ENCODE measurements at regions not wholly inside any gene's neighbourhood (a gene's known extent, or its start where the extent isn't known, plus 50 kb on each side); places are given as distances from the start of the nearest gene placed in this dataset.
A peak's percentile ranks its signal among the peaks of the same experiment; 100 is the strongest.

- Mint-ChIP-seq H3K4me3 (no peak overlapping the region), H3K27ac (no peak overlapping the region), H3K9me3 (peaks cover 3% of the 10 kb centered on the region), H3K27me3 (no peaks in the 10 kb centered on the region), H3K36me3 (no peaks in the 10 kb centered on the region), H3K4me1 (no peaks in the 10 kb centered on the region)
- DNase-seq (ENCODE audit: low spot score in 2 of 2) (no peak), ATAC-seq (ENCODE audit: low read depth) (no peak)
Measured at GRCh38 chr10:10198363-10198762, 819.3 kb upstream of the CELF2 start.

DNA sequence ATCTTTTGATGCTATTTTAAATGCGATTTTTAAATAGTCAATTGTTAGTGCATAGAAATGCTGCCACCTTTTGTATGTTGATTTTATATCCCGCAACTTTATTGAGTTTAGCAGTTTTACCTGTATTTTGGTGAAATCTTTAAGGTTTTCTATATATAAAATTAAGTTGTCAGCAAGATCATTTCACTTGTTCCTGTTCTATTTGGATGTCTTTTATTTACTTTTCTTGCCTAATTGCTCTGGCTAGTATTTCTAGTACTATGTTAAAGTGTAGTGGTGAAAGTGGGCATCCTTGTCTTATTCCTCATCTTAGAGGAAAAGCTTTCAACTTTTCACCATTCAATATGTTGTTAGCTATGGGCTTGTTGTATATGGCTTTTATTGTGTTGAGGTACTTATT is 813.3 kb upstream of the CELF2 start:
- no peak overlapping the region for H3K27ac Mint-ChIP-seq
- H3K27me3 Mint-ChIP-seq: no peaks in the 10 kb centered on the region
- DNase-seq (ENCODE audit: low spot score in 2 of 2) (no peak), ATAC-seq (ENCODE audit: low read depth) (no peak)
- H3K4me3 Mint-ChIP-seq: no peak overlapping the region
- no peaks in the 10 kb centered on the region for H3K36me3 Mint-ChIP-seq
- peaks cover 3% of the 10 kb centered on the region for H3K9me3 Mint-ChIP-seq
- H3K4me1 Mint-ChIP-seq: no peaks in the 10 kb centered on the region

DNA sequence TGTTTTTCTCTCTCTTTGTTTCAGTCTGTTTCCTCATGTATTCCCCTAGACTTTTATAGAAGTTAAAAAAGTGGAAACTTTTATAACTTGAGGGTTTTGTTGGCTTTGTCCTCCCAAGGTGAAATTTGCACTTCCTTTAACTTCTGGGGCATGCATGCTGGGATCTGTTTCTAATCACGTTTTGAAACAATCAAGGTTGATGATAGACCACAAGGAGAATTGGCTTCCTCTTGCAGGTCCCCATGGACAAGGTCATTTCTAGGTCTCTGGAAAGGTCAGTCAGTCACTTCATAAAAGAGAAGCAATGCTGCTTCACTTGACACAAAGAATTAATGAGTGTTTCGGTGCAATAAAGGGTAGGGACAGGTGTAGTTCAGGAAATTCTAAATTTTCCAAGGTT is 811.8 kb upstream of the CELF2 start:
- ATAC-seq (ENCODE audit: low read depth): no peak
- no peaks in the 10 kb centered on the region for H3K27me3 Mint-ChIP-seq
- no peaks in the 10 kb centered on the region for H3K4me1 Mint-ChIP-seq

DNA sequence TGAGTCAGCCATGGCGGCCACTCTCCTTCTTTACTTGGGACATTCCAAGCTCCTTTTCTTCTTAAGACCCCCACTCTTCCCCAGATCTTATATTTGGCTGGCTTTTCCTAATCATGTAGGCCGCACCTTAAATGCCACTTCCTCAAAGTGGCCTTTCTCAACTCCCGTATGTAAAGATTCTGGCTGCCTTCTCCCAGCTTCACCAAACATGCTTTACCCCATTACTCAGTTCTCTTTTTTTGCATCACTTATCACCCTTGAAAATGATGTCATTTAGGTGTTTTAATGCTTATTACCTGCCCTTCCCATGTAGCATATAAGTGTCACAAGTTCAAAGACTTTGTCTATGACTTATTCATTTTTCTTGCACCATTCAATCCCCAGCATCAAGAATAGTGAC is 810.1 kb upstream of the CELF2 start:
- ATAC-seq (ENCODE audit: low read depth): no peak
- peaks cover 3% of the 10 kb centered on the region for H3K9me3 Mint-ChIP-seq
- H3K27me3 Mint-ChIP-seq: no peaks in the 10 kb centered on the region

More for the DNA sequence above, 811.8 kb upstream of the CELF2 start:
- Mint-ChIP-seq H3K4me3 (no peak overlapping the region), H3K9me3 (peaks cover 3% of the 10 kb centered on the region), H3K27ac (no peak overlapping the region), H3K36me3 (no peaks in the 10 kb centered on the region)
- no peak for DNase-seq (ENCODE audit: low spot score in 2 of 2)

GRCh38 chr10:10208196-10208595 is 809.5 kb upstream of the CELF2 start:
- H3K27me3 Mint-ChIP-seq: no peaks in the 10 kb centered on the region
- H3K36me3 Mint-ChIP-seq: no peaks in the 10 kb centered on the region
- H3K27ac Mint-ChIP-seq: no peak overlapping the region
- no peaks in the 10 kb centered on the region for H3K9me3 Mint-ChIP-seq
- peaks cover under 1% of the 10 kb centered on the region for H3K4me1 Mint-ChIP-seq
- DNase-seq (ENCODE audit: low spot score in 2 of 2) (no peak), ATAC-seq (ENCODE audit: low read depth) (no peak)
- H3K4me3 Mint-ChIP-seq: no peak overlapping the region

More for the DNA sequence above, 810.1 kb upstream of the CELF2 start:
- Mint-ChIP-seq H3K36me3 (no peaks in the 10 kb centered on the region), H3K4me3 (no peak overlapping the region), H3K4me1 (no peaks in the 10 kb centered on the region), H3K27ac (no peak overlapping the region)
- no peak for DNase-seq (ENCODE audit: low spot score in 2 of 2)

- ATAC-seq (ENCODE audit: low read depth): peak; percentile 51
Measured at GRCh38 chr10:10209167-10209566, 808.5 kb upstream of the CELF2 start.

DNA sequence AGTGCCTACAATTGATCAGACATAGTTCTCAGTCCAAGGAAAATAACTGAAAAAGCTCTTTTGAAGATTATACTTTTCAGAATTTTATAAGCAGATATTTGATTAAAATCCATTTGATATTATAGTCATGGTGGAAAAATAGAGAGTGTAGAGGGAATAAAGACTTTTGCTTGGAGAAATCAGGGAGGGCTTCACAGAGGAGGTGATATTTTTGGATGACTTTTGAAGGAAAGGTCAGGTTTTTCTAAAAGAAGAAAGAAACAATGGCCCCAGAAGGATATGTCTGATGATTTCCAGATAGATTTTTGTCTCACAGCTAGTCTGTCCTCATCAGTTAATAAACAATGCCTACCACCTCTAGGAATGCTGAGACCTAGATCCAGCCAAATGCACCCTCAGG is 806.3 kb upstream of the CELF2 start:
- no peak for DNase-seq (ENCODE audit: low spot score in 2 of 2)
- no peaks in the 10 kb centered on the region for H3K27me3 Mint-ChIP-seq

More at GRCh38 chr10:10209167-10209566, 808.5 kb upstream of the CELF2 start:
- H3K4me3 Mint-ChIP-seq: no peak overlapping the region
- no peak overlapping the region for H3K27ac Mint-ChIP-seq
- H3K9me3 Mint-ChIP-seq: no peaks in the 10 kb centered on the region
- no peak for DNase-seq (ENCODE audit: low spot score in 2 of 2)
- peaks cover 2% of the 10 kb centered on the region for H3K4me1 Mint-ChIP-seq
- H3K27me3 Mint-ChIP-seq: no peaks in the 10 kb centered on the region
- H3K36me3 Mint-ChIP-seq: no peaks in the 10 kb centered on the region

DNA sequence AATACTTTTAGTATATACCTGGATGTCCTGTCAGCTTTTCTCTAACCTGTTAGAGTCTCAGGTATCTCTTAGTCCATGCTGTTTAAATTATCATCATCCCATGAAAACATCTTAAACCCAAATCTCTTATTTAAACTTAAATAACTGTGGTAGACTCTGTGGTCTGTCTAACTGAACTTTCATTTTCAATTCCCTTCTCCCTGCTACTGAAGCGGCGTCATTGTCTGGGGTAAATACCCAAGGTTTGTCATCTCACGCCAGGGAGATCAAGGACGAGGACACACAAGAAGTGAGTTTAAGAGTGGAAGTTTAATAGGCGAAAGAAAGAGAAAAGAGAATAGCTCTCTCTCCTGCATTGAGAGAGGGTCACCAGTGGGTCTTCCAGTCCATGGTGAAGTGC is 804.4 kb upstream of the CELF2 start:
- Mint-ChIP-seq H3K36me3 (no peaks in the 10 kb centered on the region), H3K9me3 (no peaks in the 10 kb centered on the region), H3K27ac (peak overlapping the region; percentile 46), H3K4me3 (peak overlapping the region; percentile 12), H3K4me1 (peaks cover 2% of the 10 kb centered on the region), H3K27me3 (no peaks in the 10 kb centered on the region)
- ATAC-seq (ENCODE audit: low read depth): peak; percentile 48
- no peak for DNase-seq (ENCODE audit: low spot score in 2 of 2)

More for the DNA sequence above, 806.3 kb upstream of the CELF2 start:
- no peak for ATAC-seq (ENCODE audit: low read depth)
- Mint-ChIP-seq H3K36me3 (no peaks in the 10 kb centered on the region), H3K4me3 (no peak overlapping the region), H3K27ac (no peak overlapping the region), H3K4me1 (peaks cover 2% of the 10 kb centered on the region), H3K9me3 (no peaks in the 10 kb centered on the region)

DNA sequence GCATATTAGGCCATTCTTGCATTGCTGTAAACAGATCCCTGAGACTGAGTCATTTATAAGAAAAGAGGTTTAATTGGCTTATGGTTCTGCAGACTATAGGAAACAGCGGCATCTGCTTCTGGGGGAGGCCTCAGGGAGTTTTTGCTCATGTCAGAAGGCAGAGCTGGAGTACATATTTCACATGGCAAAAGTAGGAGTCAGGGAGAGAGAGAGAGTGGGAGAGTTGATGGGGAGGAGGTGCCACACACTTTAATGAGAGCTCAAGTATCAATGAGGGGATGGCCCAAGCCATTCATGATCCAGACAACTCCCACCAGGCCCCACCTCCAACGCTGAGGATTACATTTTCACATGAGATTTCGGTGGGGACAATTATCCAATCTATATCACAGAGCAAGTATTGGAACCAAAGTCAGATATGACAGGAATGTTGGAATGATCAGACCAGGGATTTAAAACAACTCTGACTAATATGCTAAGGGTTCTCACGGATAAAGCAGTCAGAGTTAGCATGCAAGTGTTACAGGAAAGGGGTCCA is 795.3 kb upstream of the CELF2 start:
- Mint-ChIP-seq H3K4me3 (no peak overlapping the region), H3K36me3 (no peaks in the 10 kb centered on the region), H3K27ac (no peak overlapping the region), H3K27me3 (no peaks in the 10 kb centered on the region), H3K4me1 (no peaks in the 10 kb centered on the region), H3K9me3 (no peaks in the 10 kb centered on the region)
- DNase-seq (ENCODE audit: low spot score in 2 of 2) (no peak), ATAC-seq (ENCODE audit: low read depth) (no peak)

- H3K4me1 Mint-ChIP-seq: no peaks in the 10 kb centered on the region
Measured at GRCh38 chr10:10223131-10223530, 794.5 kb upstream of the CELF2 start.

GRCh38 chr10:10225136-10225676 is 792.5 kb upstream of the CELF2 start:
- ATAC-seq (ENCODE audit: low read depth) (no peak), DNase-seq (ENCODE audit: low spot score in 2 of 2) (no peak)
- no peak overlapping the region for H3K4me3 Mint-ChIP-seq
- H3K27me3 Mint-ChIP-seq: no peaks in the 10 kb centered on the region
- peaks cover 2% of the 10 kb centered on the region for H3K9me3 Mint-ChIP-seq
- H3K4me1 Mint-ChIP-seq: no peaks in the 10 kb centered on the region
- H3K36me3 Mint-ChIP-seq: no peaks in the 10 kb centered on the region
- H3K27ac Mint-ChIP-seq: no peak overlapping the region

More at GRCh38 chr10:10223131-10223530, 794.5 kb upstream of the CELF2 start:
- H3K27ac Mint-ChIP-seq: no peak overlapping the region
- H3K27me3 Mint-ChIP-seq: no peaks in the 10 kb centered on the region
- no peaks in the 10 kb centered on the region for H3K9me3 Mint-ChIP-seq
- H3K36me3 Mint-ChIP-seq: no peaks in the 10 kb centered on the region
- no peak overlapping the region for H3K4me3 Mint-ChIP-seq
- DNase-seq (ENCODE audit: low spot score in 2 of 2) (no peak), ATAC-seq (ENCODE audit: low read depth) (no peak)

DNA sequence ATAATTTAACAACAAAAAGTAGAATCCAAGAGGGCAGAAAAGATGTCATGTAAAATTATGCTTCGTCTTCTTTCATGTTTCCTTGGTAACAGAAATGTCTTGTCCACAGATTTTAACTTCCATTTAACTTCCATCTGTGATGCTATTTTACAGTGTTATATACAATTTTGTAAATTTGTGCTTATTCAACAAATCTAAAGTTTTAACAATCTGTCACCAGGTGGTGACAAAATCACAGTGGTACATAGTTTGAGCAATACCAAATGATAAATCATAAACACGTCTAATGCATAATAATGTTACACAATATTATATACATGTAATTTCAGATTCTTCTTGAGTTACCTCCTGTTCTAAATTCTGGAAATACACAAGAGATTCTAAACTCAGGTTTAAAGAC is 784.4 kb upstream of the CELF2 start:
- H3K4me3 Mint-ChIP-seq: no peak overlapping the region
- no peaks in the 10 kb centered on the region for H3K27me3 Mint-ChIP-seq
- no peak overlapping the region for H3K27ac Mint-ChIP-seq
- no peaks in the 10 kb centered on the region for H3K4me1 Mint-ChIP-seq
- DNase-seq (ENCODE audit: low spot score in 2 of 2) (no peak), ATAC-seq (ENCODE audit: low read depth) (no peak)
- no peaks in the 10 kb centered on the region for H3K36me3 Mint-ChIP-seq
- peaks cover 4% of the 10 kb centered on the region for H3K9me3 Mint-ChIP-seq

DNA sequence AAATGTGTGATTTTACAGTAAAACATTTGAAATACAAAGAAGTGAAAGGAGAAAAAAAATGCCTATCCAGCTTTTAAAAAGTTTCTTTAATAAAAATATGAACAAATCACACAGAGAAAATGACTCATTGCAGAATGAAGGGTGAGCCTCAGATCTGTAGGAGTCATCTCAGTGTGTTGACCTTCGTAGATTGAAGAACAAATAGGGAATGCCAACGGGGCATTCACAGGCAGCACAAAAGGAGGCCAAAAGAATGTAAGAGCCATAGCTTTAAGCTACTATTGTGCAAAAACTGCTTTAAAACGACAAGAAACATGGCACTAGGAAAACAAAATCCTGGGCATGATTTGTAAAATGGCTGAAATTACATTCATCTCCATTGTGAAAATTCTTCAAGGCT is 782.7 kb upstream of the CELF2 start:
- no peaks in the 10 kb centered on the region for H3K4me1 Mint-ChIP-seq
- ATAC-seq (ENCODE audit: low read depth) (no peak), DNase-seq (ENCODE audit: low spot score in 2 of 2) (no peak)
- H3K9me3 Mint-ChIP-seq: peaks cover 2% of the 10 kb centered on the region
- no peak overlapping the region for H3K4me3 Mint-ChIP-seq
- H3K27ac Mint-ChIP-seq: no peak overlapping the region
- H3K36me3 Mint-ChIP-seq: no peaks in the 10 kb centered on the region
- H3K27me3 Mint-ChIP-seq: no peaks in the 10 kb centered on the region

GRCh38 chr10:10247585-10247984 is 770.1 kb upstream of the CELF2 start:
- peaks cover 1% of the 10 kb centered on the region for H3K9me3 Mint-ChIP-seq
- no peaks in the 10 kb centered on the region for H3K4me1 Mint-ChIP-seq
- no peak overlapping the region for H3K27ac Mint-ChIP-seq
- H3K27me3 Mint-ChIP-seq: no peaks in the 10 kb centered on the region
- no peak overlapping the region for H3K4me3 Mint-ChIP-seq
- no peaks in the 10 kb centered on the region for H3K36me3 Mint-ChIP-seq
- ATAC-seq (ENCODE audit: low read depth) (no peak), DNase-seq (ENCODE audit: low spot score in 2 of 2) (no peak)

DNA sequence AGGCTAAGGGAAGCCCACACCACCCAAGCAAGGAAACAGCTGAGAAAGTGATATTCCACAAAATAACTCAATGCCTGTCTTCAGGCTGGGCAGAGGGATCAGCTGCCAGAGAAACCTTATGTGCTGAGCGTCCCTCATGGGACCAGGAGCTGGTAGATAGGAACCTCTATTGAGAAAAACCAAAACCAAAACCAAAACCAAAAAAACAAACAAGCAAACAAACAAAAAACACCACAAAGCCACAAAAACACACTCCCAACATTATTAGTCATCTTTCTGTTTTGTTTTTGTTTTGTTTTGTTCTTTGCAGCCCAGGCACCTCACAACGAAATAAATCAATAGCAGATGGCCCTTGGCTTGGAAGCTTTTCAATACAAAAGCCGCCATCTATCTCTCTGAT is 760.8 kb upstream of the CELF2 start:
- Mint-ChIP-seq H3K4me3 (no peak overlapping the region), H3K36me3 (no peaks in the 10 kb centered on the region), H3K4me1 (no peaks in the 10 kb centered on the region), H3K9me3 (peaks cover 5% of the 10 kb centered on the region), H3K27ac (no peak overlapping the region), H3K27me3 (no peaks in the 10 kb centered on the region)
- DNase-seq (ENCODE audit: low spot score in 2 of 2) (no peak), ATAC-seq (ENCODE audit: low read depth) (no peak)

Data from memory B cell (primary cell).